Coronary artery (tissue), 2 donors: ENCODE measurements at regions not wholly inside any gene's neighbourhood (a gene's known extent, or its start where the extent isn't known, plus 50 kb on each side); places are given as distances from the start of the nearest gene placed in this dataset.

Source experiments
- DNase-seq: peaks from one replicate; pipeline ENCODE4 v3.0.0-alpha.2; 2017; ENCODE audit warnings: low spot score
- H3K27ac ChIP-seq, 2 donors: fragments of 200-600 bp; sonication (generic); one replicate each; pipeline ENCODE4 v1.5.1; 2016 to 2019
- H3K4me3 ChIP-seq: fragments of 200-600 bp; sonication (generic); 2 replicates; pipeline ENCODE4 v1.5.1; 2016; ENCODE audit warnings: mild to moderate bottlenecking, moderate library complexity
- CTCF ChIP-seq: fragments of 200-600 bp; sonication (generic); IDR thresholded peaks from one replicate; pipeline ENCODE4 v1.5.1; 2019; ENCODE audit warnings: antibody characterized with exemption

GRCh38 chr17:72526769-72527168 is 405.9 kb downstream of the SOX9 start:
- Histone ChIP-seq H3K27ac (no peak overlapping the region), H3K4me3 (no peak overlapping the region)

GRCh38 chr17:72527789-72528188 is 407.0 kb downstream of the SOX9 start:
- no peak for DNase-seq
- H3K27ac ChIP-seq = no peak overlapping the region
- H3K4me3 ChIP-seq = no peak overlapping the region
- TF ChIP-seq CTCF = no peak

More at GRCh38 chr17:72526769-72527168, 405.9 kb downstream of the SOX9 start:
- no peak for DNase-seq
- no peak for TF ChIP-seq CTCF

GRCh38 chr17:72528683-72529082 is 407.9 kb downstream of the SOX9 start:
- Histone ChIP-seq H3K4me3 (no peak overlapping the region), H3K27ac (no peak overlapping the region)
- no peak for TF ChIP-seq CTCF
- DNase-seq = no peak

GRCh38 chr17:72529386-72529785 is 408.6 kb downstream of the SOX9 start:
- TF ChIP-seq CTCF = no peak
- no peak for DNase-seq
- H3K27ac ChIP-seq = no peak overlapping the region
- H3K4me3 ChIP-seq = no peak overlapping the region

- H3K4me3 ChIP-seq = no peak overlapping the region
- no peak for TF ChIP-seq CTCF
- H3K27ac ChIP-seq = no peak overlapping the region
- DNase-seq = no peak
Measured at GRCh38 chr17:72530454-72530853, 409.6 kb downstream of the SOX9 start.

GRCh38 chr17:72531729-72532128 is 410.9 kb downstream of the SOX9 start:
- H3K27ac ChIP-seq = no peak overlapping the region
- H3K4me3 ChIP-seq = no peak overlapping the region
- TF ChIP-seq CTCF = no peak
- DNase-seq = no peak

GRCh38 chr17:72534265-72534664 is 413.4 kb downstream of the SOX9 start:
- Histone ChIP-seq H3K4me3 (no peak overlapping the region), H3K27ac (no peak overlapping the region)
- TF ChIP-seq CTCF = no peak
- DNase-seq = no peak
